ENCODE measurements at regions not wholly inside any gene's neighbourhood (a gene's known extent, or its start where the extent isn't known, plus 50 kb on each side); places are given as distances from the start of the nearest gene placed in this dataset.

- DNase-seq (ENCODE audit: low spot score), result no peak
These were observed 1193.7 kb upstream of the CDH18 start for GRCh38 chr5:21181609-21182125.

- no peak for DNase-seq (ENCODE audit: low spot score)
These were observed 1185.5 kb upstream of the CDH18 start for GRCh38 chr5:21173526-21173925.

GRCh38 chr5:21173036-21173435 is 1185.0 kb upstream of the CDH18 start:
- DNase-seq (ENCODE audit: low spot score), result no peak

DNA sequence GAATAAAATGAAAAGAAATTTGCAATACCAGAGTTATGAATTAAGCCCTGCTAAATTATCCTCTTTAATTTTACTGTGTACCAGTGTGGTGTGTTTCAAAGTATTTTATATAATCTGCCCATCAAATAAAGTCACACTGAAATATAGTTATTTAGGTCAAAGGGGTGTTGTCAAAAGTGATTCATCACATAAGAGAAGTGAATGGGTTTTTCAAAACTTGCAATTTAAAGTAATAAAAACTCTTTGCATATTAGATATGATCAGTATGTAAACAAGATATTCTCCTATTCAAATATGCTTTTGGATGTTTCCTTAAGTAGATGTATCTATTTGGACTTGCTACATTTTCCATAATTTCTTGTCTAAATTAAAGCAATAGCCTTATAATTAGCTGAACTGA is 1183.0 kb upstream of the CDH18 start:
- DNase-seq (ENCODE audit: low spot score), result no peak

GRCh38 chr5:21168557-21168956 is 1180.6 kb upstream of the CDH18 start:
- no peak for DNase-seq (ENCODE audit: low spot score)

DNA sequence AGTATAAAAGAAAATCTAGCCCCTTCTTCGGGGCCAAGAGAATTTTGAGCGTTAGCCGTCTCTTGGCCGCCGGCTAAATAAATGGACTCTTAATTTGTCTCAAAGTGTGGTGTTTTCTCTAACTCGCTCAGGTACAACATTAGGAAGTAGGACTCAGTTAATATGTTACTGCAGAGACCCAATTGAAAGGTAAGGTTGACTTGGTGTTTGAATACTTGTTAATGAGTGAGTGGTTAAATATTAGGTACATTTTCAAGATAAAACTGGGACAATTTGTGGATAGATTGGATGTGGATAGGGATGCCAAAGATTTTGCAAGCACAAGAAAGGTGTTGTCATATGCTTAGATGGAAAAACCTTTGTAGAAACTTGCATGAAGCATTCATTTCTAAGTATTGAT is 1177.3 kb upstream of the CDH18 start:
- no peak for DNase-seq (ENCODE audit: low spot score)

DNA sequence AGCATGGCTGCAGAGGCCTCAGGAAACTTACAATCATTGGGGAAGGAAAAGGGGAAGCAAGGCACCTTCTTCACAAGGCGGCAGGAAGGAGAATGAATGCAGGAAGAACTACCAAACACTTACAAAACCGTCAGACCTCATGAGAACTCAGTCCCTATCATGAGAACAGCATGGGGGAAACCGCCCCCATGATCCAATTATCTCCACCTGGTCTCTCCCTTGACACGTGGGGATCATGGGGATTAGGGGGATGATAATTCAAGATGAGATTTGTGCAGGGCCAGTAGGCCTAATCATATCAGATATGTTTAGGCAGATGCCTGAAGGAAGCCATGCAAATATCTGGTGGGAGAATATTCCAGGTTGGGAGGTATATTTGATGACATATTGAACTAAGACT is 1176.4 kb upstream of the CDH18 start:
- DNase-seq (ENCODE audit: low spot score), result no peak

DNA sequence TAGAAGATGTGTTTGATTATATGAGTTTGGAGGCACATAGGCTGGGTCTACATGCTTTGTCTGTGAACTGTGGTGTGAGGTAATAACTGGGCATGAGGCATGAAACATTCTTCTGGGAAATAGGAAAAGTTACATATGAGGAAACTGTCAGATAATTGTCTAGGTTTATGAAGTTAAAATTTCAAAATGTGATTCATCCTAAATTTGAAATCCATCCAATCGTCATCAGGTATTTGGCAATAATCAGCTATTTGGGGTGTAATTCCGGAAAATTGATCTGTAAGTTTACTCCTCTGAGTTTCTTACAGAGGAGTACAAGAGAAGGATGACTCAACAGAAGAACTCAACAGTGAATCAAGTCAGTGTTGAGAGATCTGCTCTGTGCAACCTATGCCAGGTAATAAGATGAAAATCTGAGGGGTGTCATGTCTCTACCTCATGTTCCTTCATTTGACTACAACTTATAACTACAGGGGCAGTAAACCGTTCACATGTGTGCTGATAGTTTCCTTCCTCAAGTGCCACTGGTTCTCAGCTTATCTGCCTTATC is 1171.6 kb upstream of the CDH18 start:
- DNase-seq (ENCODE audit: low spot score), result no peak

- DNase-seq (ENCODE audit: low spot score), result no peak
These were observed 1166.5 kb upstream of the CDH18 start for GRCh38 chr5:21154526-21154925.

GRCh38 chr5:21152611-21153010 is 1164.6 kb upstream of the CDH18 start:
- DNase-seq (ENCODE audit: low spot score), result peak; percentile 66

GRCh38 chr5:21145376-21145775 is 1157.4 kb upstream of the CDH18 start:
- no peak for DNase-seq (ENCODE audit: low spot score)

GRCh38 chr5:21143686-21144085 is 1155.7 kb upstream of the CDH18 start:
- DNase-seq (ENCODE audit: low spot score), result no peak

DNA sequence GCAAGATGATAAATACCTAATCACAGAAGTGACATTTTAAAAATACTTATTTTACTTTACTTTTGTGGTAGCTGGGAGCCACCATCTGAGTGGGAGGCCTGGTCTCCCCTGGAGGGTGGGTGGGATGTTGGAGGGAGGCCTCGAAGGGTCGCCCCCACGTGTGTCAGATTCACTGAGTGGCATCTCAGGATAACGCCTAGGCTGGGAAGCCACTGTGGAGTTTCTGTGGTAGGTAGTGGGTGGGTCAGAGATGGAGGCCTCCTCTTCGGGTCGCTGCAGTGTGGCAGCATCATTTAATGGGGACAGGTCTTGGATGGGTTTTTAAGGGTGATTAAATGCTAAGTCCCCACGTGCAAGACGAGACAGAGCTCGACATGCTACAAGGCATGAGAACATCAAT is 1154.8 kb upstream of the CDH18 start:
- no peak for DNase-seq (ENCODE audit: low spot score)

GRCh38 chr5:21140987-21141386 is 1153.0 kb upstream of the CDH18 start:
- DNase-seq (ENCODE audit: low spot score), result no peak

DNA sequence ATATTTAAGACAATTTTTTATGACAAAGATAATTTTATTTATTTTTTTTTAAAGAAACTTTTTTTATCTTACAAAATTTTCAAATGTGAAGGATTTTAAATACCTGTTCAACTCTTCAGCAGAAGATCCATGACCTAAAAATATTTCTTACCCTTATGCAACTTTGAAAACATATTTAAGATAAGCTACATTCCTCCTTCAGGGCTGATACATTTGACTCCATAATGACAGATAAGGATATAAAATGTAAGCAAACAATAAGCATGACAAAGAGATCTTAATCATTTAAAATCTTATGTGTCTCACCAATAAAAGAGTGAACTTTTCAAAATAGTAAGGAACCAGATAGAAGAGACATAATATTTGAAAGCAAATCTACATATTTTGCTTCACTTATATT is 1138.2 kb upstream of the CDH18 start:
- no peak for DNase-seq (ENCODE audit: low spot score)

DNA sequence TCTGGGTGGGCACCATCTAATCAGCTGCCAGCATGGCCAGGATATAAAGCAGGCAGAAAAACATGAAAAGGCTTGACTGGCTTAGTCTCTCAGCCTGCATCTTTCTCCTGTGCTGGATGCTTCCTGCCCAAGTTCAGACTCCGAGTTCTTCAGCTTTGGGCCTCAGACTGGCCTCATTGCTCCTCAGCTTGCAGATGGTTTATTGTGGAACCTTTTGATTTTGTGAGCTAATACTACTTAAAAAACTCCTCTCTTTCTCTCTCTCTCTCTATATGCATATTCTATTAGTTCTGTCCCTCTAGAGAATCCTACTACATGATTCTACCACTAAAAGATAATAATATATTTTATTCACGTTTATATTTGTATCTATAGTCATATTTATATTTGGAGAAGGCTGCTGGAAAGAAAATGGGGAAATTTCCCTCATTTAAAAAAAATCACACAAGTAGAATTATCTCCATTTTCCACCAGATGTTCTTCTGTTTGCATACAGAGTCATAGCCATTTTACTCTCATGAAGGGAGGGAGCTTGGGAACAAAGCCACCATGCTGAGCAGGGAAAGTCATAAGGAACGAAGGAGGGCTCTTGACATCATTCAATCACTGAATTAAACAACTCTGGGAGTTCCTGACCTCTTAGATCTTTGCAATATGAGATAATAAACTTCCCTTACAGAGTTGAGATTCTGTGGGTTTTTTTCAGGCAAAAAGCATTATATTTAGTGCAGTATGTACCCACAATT is 1137.4 kb upstream of the CDH18 start:
- DNase-seq (ENCODE audit: low spot score), result no peak

DNA sequence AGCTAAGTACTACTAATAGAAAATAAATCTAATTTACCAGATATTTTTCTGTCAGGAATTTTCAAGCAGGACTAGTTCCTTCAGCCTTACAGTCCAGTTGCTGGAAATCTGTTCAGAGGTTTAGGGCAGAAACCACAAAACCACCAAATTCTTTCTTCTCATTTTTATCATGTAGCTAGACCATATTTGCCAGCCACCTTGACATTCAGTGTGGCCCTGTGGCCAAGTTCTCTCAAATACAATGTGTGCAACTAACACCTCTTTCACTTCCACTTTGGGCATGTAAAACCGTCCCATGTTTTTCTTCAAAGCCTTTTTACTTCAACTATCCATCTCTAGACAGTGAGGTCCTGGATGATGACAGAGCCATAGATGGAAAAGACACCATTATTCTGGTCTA is 1133.2 kb upstream of the CDH18 start:
- DNase-seq (ENCODE audit: low spot score), result no peak

DNA sequence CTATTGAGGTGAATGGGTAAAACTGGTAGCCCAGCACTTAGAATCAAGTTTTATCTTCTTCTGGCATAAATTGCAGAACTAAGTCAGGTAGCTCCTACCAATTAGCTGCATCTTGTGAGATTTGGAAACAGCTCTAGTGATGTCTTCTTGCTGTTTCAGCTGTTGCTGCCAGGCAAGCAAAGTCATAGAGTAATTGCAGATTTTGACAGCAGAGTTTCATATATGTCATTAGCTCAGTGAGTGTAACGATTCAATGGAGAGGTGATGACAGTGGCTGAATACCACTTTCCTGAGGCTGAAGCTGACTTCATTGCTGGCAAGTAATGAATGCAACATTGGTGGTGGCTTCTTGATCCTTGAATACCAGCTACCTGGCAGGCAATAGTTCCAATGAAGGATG is 1109.7 kb upstream of the CDH18 start:
- DNase-seq (ENCODE audit: low spot score), result no peak

DNA sequence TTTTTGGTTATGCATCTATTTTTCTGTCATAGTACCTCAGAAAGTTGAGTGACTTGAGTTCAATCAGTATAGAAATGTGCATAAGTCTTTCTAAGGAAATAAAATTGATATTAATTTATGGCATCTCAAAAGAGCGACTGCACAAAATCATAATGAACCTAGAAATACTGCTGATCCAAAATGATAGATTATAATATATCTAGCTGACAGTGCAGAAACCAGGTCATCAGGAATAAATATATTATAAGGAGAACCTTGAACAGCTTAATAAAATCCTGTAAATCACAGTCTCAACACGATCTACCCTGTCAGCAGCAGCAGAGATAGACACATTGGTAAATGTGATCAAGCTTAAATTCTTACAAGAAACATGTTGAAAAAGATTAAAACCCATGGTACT is 1106.6 kb upstream of the CDH18 start:
- DNase-seq (ENCODE audit: low spot score), result no peak

- DNase-seq (ENCODE audit: low spot score), result no peak
These were observed 1099.8 kb upstream of the CDH18 start for GRCh38 chr5:21087766-21088165.

DNA sequence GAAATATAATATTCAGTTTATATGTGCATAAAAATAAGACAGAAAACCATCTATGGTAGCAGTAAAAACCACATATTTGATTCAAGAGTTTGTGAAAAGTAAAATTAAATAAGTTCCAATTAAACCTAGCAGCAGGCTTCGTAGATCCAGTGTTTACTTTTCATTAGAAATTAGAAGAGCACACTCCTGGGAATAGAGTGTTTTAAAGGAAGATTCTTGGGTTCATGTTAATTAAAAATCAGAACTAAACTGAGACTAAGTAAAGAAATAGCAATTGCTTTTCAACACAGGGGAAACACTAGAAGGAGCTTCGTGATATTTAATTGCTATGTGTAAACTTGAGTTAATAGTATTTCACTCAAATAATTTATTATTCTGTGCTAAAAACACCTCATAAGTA is 1097.8 kb upstream of the CDH18 start:
- DNase-seq (ENCODE audit: low spot score), result no peak

- no peak for DNase-seq (ENCODE audit: low spot score)
These were observed 1084.0 kb upstream of the CDH18 start for GRCh38 chr5:21071986-21072385.

DNA sequence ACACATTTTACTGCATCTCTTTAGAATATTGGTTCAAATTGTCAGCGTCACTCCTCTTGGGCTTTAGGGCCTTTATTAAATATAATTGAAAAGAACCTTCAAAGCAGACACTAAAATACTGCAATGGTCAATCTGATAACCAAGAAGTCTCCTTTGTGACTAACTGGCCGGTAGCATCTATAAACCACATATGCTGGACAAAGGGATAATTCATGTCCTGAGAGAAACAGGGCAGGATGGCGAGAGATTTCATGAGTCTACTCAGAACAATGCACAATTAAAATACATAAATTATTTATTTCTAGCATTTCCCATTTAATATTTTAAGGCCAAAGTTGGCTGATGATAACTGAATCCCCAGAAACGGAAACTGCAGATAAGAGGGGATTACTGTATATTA is 1083.4 kb upstream of the CDH18 start:
- no peak for DNase-seq (ENCODE audit: low spot score)

DNA sequence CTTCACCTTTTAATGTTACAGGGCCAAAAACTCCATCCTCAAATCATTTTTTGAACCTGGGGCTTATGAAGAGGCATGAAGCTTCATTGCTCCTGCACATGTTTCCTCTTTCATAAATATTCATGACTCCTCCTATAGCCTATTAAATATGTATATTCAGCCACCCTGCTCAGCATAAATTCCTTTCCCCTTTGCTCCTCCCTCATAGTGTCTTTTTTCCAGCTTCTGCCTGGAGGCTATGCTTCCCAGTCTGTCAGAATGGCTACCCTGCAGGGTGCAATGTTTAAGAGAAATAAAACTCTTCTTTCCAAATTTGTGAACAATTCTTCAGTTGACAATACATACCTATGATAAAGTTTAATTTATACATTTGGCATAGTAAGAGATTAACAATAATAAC is 1082.9 kb upstream of the CDH18 start:
- no peak for DNase-seq (ENCODE audit: low spot score)
